ENCODE measurements at regions not wholly inside any gene's neighbourhood (a gene's known extent, or its start where the extent isn't known, plus 50 kb on each side); places are given as distances from the start of the nearest gene placed in this dataset.

- TF ChIP-seq CTCF (IDR thresholded peaks at IDR 0.05; ENCODE audit: low read depth, low read length, poor library complexity, severe bottlenecking) (no peak), EZH2phosphoT487 (IDR thresholded peaks at IDR 0.05; ENCODE audit: borderline replicate concordance, low read length) (no peak)
These were observed 292.0 kb upstream of the TNRC6C start for GRCh38 chr17:77666462-77666861.
